PFSK-1 (cell line): ENCODE measurements at regions not wholly inside any gene's neighbourhood (a gene's known extent, or its start where the extent isn't known, plus 50 kb on each side); places are given as distances from the start of the nearest gene placed in this dataset.

Source experiments
- POLR2AphosphoS5 ChIP-seq: IDR thresholded peaks from 2 replicates; pipeline ENCODE4 v1.6.1; 2012; ENCODE audit warnings: low read depth, mild to moderate bottlenecking, control low read depth, low read length, moderate library complexity
- REST ChIP-seq, 2 experiments: IDR thresholded peaks; 2 replicates each; pipeline versions ENCODE4 v1.6.1 to v1.8.0; 2011 to 2012; ENCODE audit warnings: low read depth in 2 of 2, low read length in 2 of 2, control low read depth in 1 of 2, inconsistent platforms in 1 of 2, mild to moderate bottlenecking in 1 of 2, moderate library complexity in 1 of 2; ENCODE audit not compliant: insufficient read depth in 1 of 2
- SIN3A ChIP-seq: IDR thresholded peaks from 2 replicates; pipeline ENCODE4 v1.6.1; 2012; ENCODE audit warnings: mild to moderate bottlenecking, low read length, moderate library complexity, borderline replicate concordance; ENCODE audit not compliant: insufficient read depth
- TAF1 ChIP-seq: IDR thresholded peaks from 2 replicates; pipeline ENCODE4 v1.6.1; 2012; ENCODE audit warnings: low read length, control low read depth, borderline replicate concordance; ENCODE audit not compliant: insufficient read depth

- no peak for TF ChIP-seq SIN3A
- TF ChIP-seq REST (IDR thresholded peaks at IDR 0.05; ENCODE audit: insufficient read depth in 1 of 2, low read depth in 2 of 2, low read length in 2 of 2): no peak
- TF ChIP-seq POLR2AphosphoS5: no peak
- TF ChIP-seq TAF1: no peak
Observed at GRCh38 chr16:79871906-79872305, 271.4 kb upstream of the MAF start.
